ENCODE measurements at regions not wholly inside any gene's neighbourhood (a gene's known extent, or its start where the extent isn't known, plus 50 kb on each side); places are given as distances from the start of the nearest gene placed in this dataset.

DNA sequence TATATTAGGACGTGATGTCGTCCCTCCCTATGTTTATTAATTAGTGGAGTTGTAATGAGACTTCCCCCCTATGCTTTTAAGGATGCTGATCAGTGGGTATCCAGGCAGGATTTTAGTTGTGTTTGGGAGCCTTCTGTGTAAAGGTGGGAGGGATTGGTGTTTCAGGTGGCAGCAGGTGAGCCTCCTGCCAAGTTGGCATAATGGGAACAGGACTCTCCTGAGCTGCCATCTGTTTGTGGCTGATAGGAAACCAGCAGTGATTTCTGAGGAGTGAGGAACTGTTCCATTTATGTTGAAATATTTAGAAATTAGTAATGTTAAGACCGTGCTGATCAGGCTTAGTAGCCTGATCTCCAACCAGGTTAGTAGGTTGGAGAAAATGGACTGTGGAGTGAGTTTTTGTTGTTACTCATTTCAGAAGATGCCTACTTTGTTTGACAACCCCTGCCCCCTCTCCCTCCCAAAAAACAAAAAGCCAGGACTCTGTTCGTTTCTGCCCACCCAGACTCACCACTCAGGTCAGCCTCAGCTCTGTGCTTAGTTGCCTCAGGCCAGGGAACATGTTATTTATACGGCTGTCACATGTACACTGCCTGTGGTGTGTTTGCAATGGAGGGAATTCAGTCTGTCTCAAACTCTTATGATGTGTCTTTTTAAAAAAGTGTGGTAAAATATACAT, 55.4 kb upstream of the TULP4 start:
- peaks cover 78% of the 10 kb centered on the region for H3K79me2 ChIP-seq (ENCODE audit: insufficient read depth, low read length)
- no peak overlapping the region for H3K27ac Mint-ChIP-seq (ENCODE audit: unreplicated experiment)

GRCh38 chr6:158257425-158257759, 54.9 kb upstream of the TULP4 start:
- Histone ChIP-seq H3K4me1 (ENCODE audit: insufficient read depth, low read length) (no peaks in the 10 kb centered on the region), H3K27me3 (ENCODE audit: insufficient read depth, low read length) (no peaks in the 10 kb centered on the region), H3K4me2 (ENCODE audit: low read length) (no peak overlapping the region), H3K4me3 (ENCODE audit: insufficient read depth, low read depth, low read length) (no peak overlapping the region), H3K79me2 (ENCODE audit: insufficient read depth, low read length) (peaks cover 81% of the 10 kb centered on the region), H4K20me1 (ENCODE audit: insufficient read depth, low read length) (peaks cover 74% of the 10 kb centered on the region), H3K9me3 (ENCODE audit: insufficient read depth, low read depth, low read length) (no peaks in the 10 kb centered on the region), H3K36me3 (ENCODE audit: insufficient read depth, low read length) (no peaks in the 10 kb centered on the region), H3K9ac (ENCODE audit: low read length) (no peak overlapping the region), H3K27ac (ENCODE audit: low read depth, low read length) (no peak overlapping the region), H2AFZ (ENCODE audit: low read depth, low read length) (no peak overlapping the region)
- Mint-ChIP-seq H3K27ac (ENCODE audit: unreplicated experiment) (no peak overlapping the region), H3K27me3 (ENCODE audit: low read depth, unreplicated experiment) (no peaks in the 10 kb centered on the region), H3K4me1 (ENCODE audit: low read depth, unreplicated experiment) (peaks cover 18% of the 10 kb centered on the region), H3K9me3 (ENCODE audit: unreplicated experiment) (no peaks in the 10 kb centered on the region), H3K36me3 (ENCODE audit: low read depth, unreplicated experiment) (peaks cover 13% of the 10 kb centered on the region), H3K4me3 (ENCODE audit: unreplicated experiment) (no peak overlapping the region)
- TF ChIP-seq EZH2 (IDR thresholded peaks at IDR 0.05; ENCODE audit: insufficient read depth, low read length) (no peak), CTCF (IDR thresholded peaks at IDR 0.05; ENCODE audit: insufficient read depth, low read depth, low read length) (no peak)
- no peak for DNase-seq (ENCODE audit: low read depth)
- FAIRE-seq: no peak

More for the DNA sequence above, 55.4 kb upstream of the TULP4 start:
- Mint-ChIP-seq H3K4me3 (ENCODE audit: unreplicated experiment) (no peak overlapping the region), H3K27me3 (ENCODE audit: low read depth, unreplicated experiment) (no peaks in the 10 kb centered on the region), H3K4me1 (ENCODE audit: low read depth, unreplicated experiment) (peaks cover 18% of the 10 kb centered on the region), H3K9me3 (ENCODE audit: unreplicated experiment) (no peaks in the 10 kb centered on the region), H3K36me3 (ENCODE audit: low read depth, unreplicated experiment) (peaks cover 13% of the 10 kb centered on the region)
- H3K36me3 ChIP-seq (ENCODE audit: insufficient read depth, low read length): no peaks in the 10 kb centered on the region
- no peak overlapping the region for H3K9ac ChIP-seq (ENCODE audit: low read length)
- no peaks in the 10 kb centered on the region for H3K9me3 ChIP-seq (ENCODE audit: insufficient read depth, low read depth, low read length)
- TF ChIP-seq CTCF (IDR thresholded peaks at IDR 0.05; ENCODE audit: insufficient read depth, low read depth, low read length) (no peak), EZH2 (IDR thresholded peaks at IDR 0.05; ENCODE audit: insufficient read depth, low read length) (no peak)
- peaks cover 72% of the 10 kb centered on the region for H4K20me1 ChIP-seq (ENCODE audit: insufficient read depth, low read length)
- no peak for DNase-seq (ENCODE audit: low read depth)
- no peak overlapping the region for H3K4me2 ChIP-seq (ENCODE audit: low read length)
- FAIRE-seq: no peak
- H3K4me3 ChIP-seq (ENCODE audit: insufficient read depth, low read depth, low read length): no peak overlapping the region
- no peaks in the 10 kb centered on the region for H3K4me1 ChIP-seq (ENCODE audit: insufficient read depth, low read length)
- no peaks in the 10 kb centered on the region for H3K27me3 ChIP-seq (ENCODE audit: insufficient read depth, low read length)
- no peak overlapping the region for H2AFZ ChIP-seq (ENCODE audit: low read depth, low read length)
- no peak overlapping the region for H3K27ac ChIP-seq (ENCODE audit: low read depth, low read length)

GRCh38 chr6:158257781-158258180, 54.5 kb upstream of the TULP4 start:
- Mint-ChIP-seq H3K4me3 (ENCODE audit: unreplicated experiment) (no peak overlapping the region), H3K27ac (ENCODE audit: unreplicated experiment) (no peak overlapping the region), H3K4me1 (ENCODE audit: low read depth, unreplicated experiment) (peaks cover 18% of the 10 kb centered on the region), H3K27me3 (ENCODE audit: low read depth, unreplicated experiment) (no peaks in the 10 kb centered on the region), H3K9me3 (ENCODE audit: unreplicated experiment) (no peaks in the 10 kb centered on the region), H3K36me3 (ENCODE audit: low read depth, unreplicated experiment) (peaks cover 14% of the 10 kb centered on the region)
- FAIRE-seq (no peak), DNase-seq (ENCODE audit: low read depth) (no peak)
- H3K27ac ChIP-seq (ENCODE audit: low read depth, low read length): no peak overlapping the region
- no peaks in the 10 kb centered on the region for H3K27me3 ChIP-seq (ENCODE audit: insufficient read depth, low read length)
- no peak overlapping the region for H2AFZ ChIP-seq (ENCODE audit: low read depth, low read length)
- peaks cover 82% of the 10 kb centered on the region for H3K79me2 ChIP-seq (ENCODE audit: insufficient read depth, low read length)
- H3K9ac ChIP-seq (ENCODE audit: low read length): no peak overlapping the region
- H3K4me1 ChIP-seq (ENCODE audit: insufficient read depth, low read length): no peaks in the 10 kb centered on the region
- H3K9me3 ChIP-seq (ENCODE audit: insufficient read depth, low read depth, low read length): no peaks in the 10 kb centered on the region
- no peaks in the 10 kb centered on the region for H3K36me3 ChIP-seq (ENCODE audit: insufficient read depth, low read length)
- no peak for TF ChIP-seq EZH2 (IDR thresholded peaks at IDR 0.05; ENCODE audit: insufficient read depth, low read length)
- no peak for TF ChIP-seq CTCF (IDR thresholded peaks at IDR 0.05; ENCODE audit: insufficient read depth, low read depth, low read length)
- H3K4me3 ChIP-seq (ENCODE audit: insufficient read depth, low read depth, low read length): no peak overlapping the region
- peaks cover 74% of the 10 kb centered on the region for H4K20me1 ChIP-seq (ENCODE audit: insufficient read depth, low read length)
- H3K4me2 ChIP-seq (ENCODE audit: low read length): no peak overlapping the region
